ENCODE measurements at regions not wholly inside any gene's neighbourhood (a gene's known extent, or its start where the extent isn't known, plus 50 kb on each side); places are given as distances from the start of the nearest gene placed in this dataset.

- intact Hi-C loops (cut with DNase I): no loop called here
- no peaks in the 10 kb centered on the region for H3K4me1 ChIP-seq (ENCODE audit: control insufficient read depth in 2 of 3, insufficient read depth in 2 of 3, low read depth in 1 of 3, low read length in 3 of 3)
- H3K4me3 ChIP-seq (ENCODE audit: low read length in 3 of 3): no peak overlapping the region
- DNase-seq (no peak), FAIRE-seq (no peak)
- H3K27me3 ChIP-seq (ENCODE audit: control insufficient read depth, insufficient read depth, low read length): no peaks in the 10 kb centered on the region
- no peaks in the 10 kb centered on the region for H3K9me3 ChIP-seq (ENCODE audit: control insufficient read depth in 2 of 3, insufficient read depth in 1 of 3, low read length in 3 of 3)
- TF ChIP-seq CTCF (IDR thresholded peaks at IDR 0.05; ENCODE audit: borderline replicate concordance, extremely low read depth, insufficient read depth): no peak
- no peaks in the 10 kb centered on the region for H3K36me3 ChIP-seq (ENCODE audit: control insufficient read depth in 2 of 3, insufficient read depth in 3 of 3, low read length in 3 of 3)
- no peak overlapping the region for H3K27ac ChIP-seq (ENCODE audit: low read depth in 2 of 2, low read length in 2 of 2)
- H3K9ac ChIP-seq (ENCODE audit: low read length in 3 of 3): no peak overlapping the region
Measured at GRCh38 chr3:76198086-76198485, 412.7 kb upstream of the ZNF717 start.

- Histone ChIP-seq H3K36me3 (ENCODE audit: control insufficient read depth in 2 of 3, insufficient read depth in 3 of 3, low read length in 3 of 3) (no peaks in the 10 kb centered on the region), H3K27me3 (ENCODE audit: control insufficient read depth, insufficient read depth, low read length) (no peaks in the 10 kb centered on the region), H3K4me1 (ENCODE audit: control insufficient read depth in 2 of 3, insufficient read depth in 2 of 3, low read depth in 1 of 3, low read length in 3 of 3) (no peaks in the 10 kb centered on the region), H3K4me3 (ENCODE audit: low read length in 3 of 3) (no peak overlapping the region), H3K9ac (ENCODE audit: low read length in 3 of 3) (no peak overlapping the region), H3K27ac (ENCODE audit: low read depth in 2 of 2, low read length in 2 of 2) (no peak overlapping the region), H3K9me3 (ENCODE audit: control insufficient read depth in 2 of 3, insufficient read depth in 1 of 3, low read length in 3 of 3) (no peaks in the 10 kb centered on the region)
- DNase-seq (no peak), FAIRE-seq (no peak)
- intact Hi-C loops (cut with DNase I): no loop called here
- TF ChIP-seq CTCF (IDR thresholded peaks at IDR 0.05; ENCODE audit: borderline replicate concordance, extremely low read depth, insufficient read depth): no peak
Measured at GRCh38 chr3:76199382-76199781, 414.0 kb upstream of the ZNF717 start.

- Histone ChIP-seq H3K36me3 (ENCODE audit: control insufficient read depth in 2 of 3, insufficient read depth in 3 of 3, low read length in 3 of 3) (no peaks in the 10 kb centered on the region), H3K27ac (ENCODE audit: low read depth in 2 of 2, low read length in 2 of 2) (no peak overlapping the region), H3K4me1 (ENCODE audit: control insufficient read depth in 2 of 3, insufficient read depth in 2 of 3, low read depth in 1 of 3, low read length in 3 of 3) (no peaks in the 10 kb centered on the region), H3K27me3 (ENCODE audit: control insufficient read depth, insufficient read depth, low read length) (no peaks in the 10 kb centered on the region), H3K9me3 (ENCODE audit: control insufficient read depth in 2 of 3, insufficient read depth in 1 of 3, low read length in 3 of 3) (no peaks in the 10 kb centered on the region), H3K9ac (ENCODE audit: low read length in 3 of 3) (no peak overlapping the region), H3K4me3 (ENCODE audit: low read length in 3 of 3) (no peak overlapping the region)
- FAIRE-seq (no peak), DNase-seq (peak in 2 of 5 donors; percentile 4 to 8)
- no peak for TF ChIP-seq CTCF (IDR thresholded peaks at IDR 0.05; ENCODE audit: borderline replicate concordance, extremely low read depth, insufficient read depth)
- intact Hi-C loops (cut with DNase I): no loop called here
Measured at GRCh38 chr3:76203578-76203977, 418.2 kb upstream of the ZNF717 start.

- intact Hi-C loops (cut with DNase I): no loop called here
- DNase-seq (no peak), FAIRE-seq (no peak)
- no peaks in the 10 kb centered on the region for H3K36me3 ChIP-seq (ENCODE audit: control insufficient read depth in 2 of 3, insufficient read depth in 3 of 3, low read length in 3 of 3)
- no peak overlapping the region for H3K4me3 ChIP-seq (ENCODE audit: low read length in 3 of 3)
- H3K27ac ChIP-seq (ENCODE audit: low read depth in 2 of 2, low read length in 2 of 2): no peak overlapping the region
- H3K4me1 ChIP-seq (ENCODE audit: control insufficient read depth in 2 of 3, insufficient read depth in 2 of 3, low read depth in 1 of 3, low read length in 3 of 3): no peaks in the 10 kb centered on the region
- H3K9ac ChIP-seq (ENCODE audit: low read length in 3 of 3): no peak overlapping the region
- H3K9me3 ChIP-seq (ENCODE audit: control insufficient read depth in 2 of 3, insufficient read depth in 1 of 3, low read length in 3 of 3): no peaks in the 10 kb centered on the region
- no peaks in the 10 kb centered on the region for H3K27me3 ChIP-seq (ENCODE audit: control insufficient read depth, insufficient read depth, low read length)
- no peak for TF ChIP-seq CTCF (IDR thresholded peaks at IDR 0.05; ENCODE audit: borderline replicate concordance, extremely low read depth, insufficient read depth)
Measured at GRCh38 chr3:76206346-76206745, 421.0 kb upstream of the ZNF717 start.
